ENCODE measurements at regions not wholly inside any gene's neighbourhood (a gene's known extent, or its start where the extent isn't known, plus 50 kb on each side); places are given as distances from the start of the nearest gene placed in this dataset.

DNA sequence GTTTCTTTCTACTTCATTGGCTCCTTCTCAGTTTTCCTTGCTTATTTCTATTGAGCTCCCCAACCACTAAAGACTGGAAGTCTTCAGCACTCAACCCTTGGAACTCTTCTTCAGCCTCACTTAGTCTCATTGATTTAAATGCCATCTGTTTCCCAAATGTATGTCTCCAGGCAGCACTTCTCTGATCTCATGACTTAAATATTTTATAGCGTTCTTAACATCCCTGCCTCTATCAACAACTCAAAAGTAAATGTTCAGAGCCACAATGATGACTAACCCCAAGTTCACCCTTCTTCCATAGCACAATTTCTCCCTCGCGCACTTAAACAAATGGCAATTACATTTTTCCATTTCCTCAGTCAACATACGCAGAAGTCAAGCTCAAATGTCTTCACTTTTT is 1393.3 kb downstream of the ARAP2 start:
- 95% methylated on average over 3 of the region's 4 CpGs for WGBS (ENCODE audit: insufficient coverage)
- no peak for DNase-seq
- H3K27ac ChIP-seq (ENCODE audit: insufficient read depth in 1 of 2, low read depth in 1 of 2, low read length in 2 of 2, poor library complexity in 1 of 2, severe bottlenecking in 2 of 2): no peak overlapping the region
- H3K4me1 ChIP-seq (ENCODE audit: control extremely low read depth in 1 of 4, control insufficient read depth in 4 of 4, insufficient read depth in 4 of 4, low read length in 3 of 4): no peaks in the 10 kb centered on the region
- no peak overlapping the region for H3K4me3 ChIP-seq (ENCODE audit: control insufficient read depth in 1 of 7, extremely low read depth in 1 of 7, insufficient read depth in 4 of 7, low read depth in 2 of 7, low read length in 6 of 7)
- no peaks in the 10 kb centered on the region for H3K9me3 ChIP-seq (ENCODE audit: control extremely low read depth in 1 of 5, control insufficient read depth in 4 of 5, insufficient read depth in 2 of 5, low read depth in 1 of 5, low read length in 4 of 5)
- H3K27me3 ChIP-seq (replicated peaks in 2 of 5; ENCODE audit: control insufficient read depth in 4 of 5, insufficient read depth in 5 of 5, low read length in 4 of 5): no peaks in the 10 kb centered on the region
- CTCF ChIA-PET: no interaction called here
- H3K36me3 ChIP-seq (ENCODE audit: control insufficient read depth in 4 of 4, insufficient read depth in 4 of 4, low read length in 3 of 4): no peaks in the 10 kb centered on the region
- POLR2A ChIA-PET: no interaction called here

DNA sequence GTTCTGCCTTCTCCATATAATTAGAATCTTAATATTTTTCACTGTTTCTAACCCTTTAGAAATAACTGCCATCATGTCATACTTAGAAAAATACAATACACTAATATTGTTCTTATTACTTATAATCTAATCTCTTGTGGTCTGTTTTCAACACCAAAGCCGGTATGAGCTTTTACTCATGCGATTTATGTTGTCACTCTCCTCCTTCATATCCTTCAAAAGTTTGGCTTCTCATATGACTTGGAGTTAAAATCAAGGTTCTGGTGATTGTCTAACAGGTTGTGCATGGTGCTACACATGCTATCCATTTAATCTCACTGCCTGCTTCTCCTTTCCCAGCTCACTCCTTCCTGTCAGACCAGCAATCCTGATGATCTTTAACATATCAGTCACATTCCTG is 1392.9 kb downstream of the ARAP2 start:
- H3K4me3 ChIP-seq (ENCODE audit: control insufficient read depth in 1 of 7, extremely low read depth in 1 of 7, insufficient read depth in 4 of 7, low read depth in 2 of 7, low read length in 6 of 7): no peak overlapping the region
- H3K27ac ChIP-seq (ENCODE audit: insufficient read depth in 1 of 2, low read depth in 1 of 2, low read length in 2 of 2, poor library complexity in 1 of 2, severe bottlenecking in 2 of 2): no peak overlapping the region
- H3K9me3 ChIP-seq (ENCODE audit: control extremely low read depth in 1 of 5, control insufficient read depth in 4 of 5, insufficient read depth in 2 of 5, low read depth in 1 of 5, low read length in 4 of 5): no peaks in the 10 kb centered on the region
- ChIA-PET CTCF (no interaction called here), POLR2A (no interaction called here)
- WGBS (ENCODE audit: insufficient coverage): no CpG with 5 or more reads among the region's 2 CpGs
- no peaks in the 10 kb centered on the region for H3K4me1 ChIP-seq (ENCODE audit: control extremely low read depth in 1 of 4, control insufficient read depth in 4 of 4, insufficient read depth in 4 of 4, low read length in 3 of 4)
- H3K36me3 ChIP-seq (ENCODE audit: control insufficient read depth in 4 of 4, insufficient read depth in 4 of 4, low read length in 3 of 4): no peaks in the 10 kb centered on the region
- H3K27me3 ChIP-seq (replicated peaks in 2 of 5; ENCODE audit: control insufficient read depth in 4 of 5, insufficient read depth in 5 of 5, low read length in 4 of 5): no peaks in the 10 kb centered on the region
- DNase-seq: no peak

DNA sequence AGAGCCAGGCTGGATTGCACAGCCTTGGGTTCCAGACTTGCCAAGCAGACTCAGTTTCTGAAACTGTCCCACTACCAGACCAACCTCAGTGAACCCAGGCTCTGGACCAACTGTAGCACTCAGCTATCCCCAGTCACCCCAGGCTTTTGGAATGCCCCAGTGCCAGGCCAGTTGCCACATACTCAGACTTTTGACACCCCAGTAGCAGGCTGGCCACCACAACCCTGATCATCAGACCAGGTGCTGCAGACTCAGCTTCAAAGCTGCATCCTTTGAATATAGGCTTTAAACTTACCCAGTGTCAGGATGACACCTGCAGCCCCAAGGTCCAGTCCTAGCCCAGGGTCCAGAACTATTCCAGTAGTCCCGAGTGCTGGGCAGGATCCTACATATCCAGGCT is 1389.9 kb downstream of the ARAP2 start:
- H3K4me1 ChIP-seq (ENCODE audit: control extremely low read depth in 1 of 4, control insufficient read depth in 4 of 4, insufficient read depth in 4 of 4, low read length in 3 of 4): no peaks in the 10 kb centered on the region
- CTCF ChIA-PET: no interaction called here

DNA sequence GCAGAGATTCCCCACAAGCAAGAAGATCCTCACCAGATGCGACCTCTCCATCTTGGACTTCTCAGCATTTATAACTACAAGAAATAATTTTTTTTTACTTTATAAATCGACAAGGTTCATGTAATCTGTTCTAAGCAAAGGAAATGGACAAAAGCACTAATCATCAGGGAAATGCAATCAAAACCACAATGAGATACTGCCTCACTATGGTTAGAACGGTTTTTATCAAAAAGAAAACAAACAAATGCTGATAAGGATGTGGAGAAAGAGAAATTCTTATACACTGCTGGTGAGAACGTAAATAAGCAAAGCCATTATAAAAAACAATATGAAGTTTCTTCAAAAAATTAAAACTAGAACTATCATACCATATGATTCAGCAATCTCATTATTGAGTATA is 1382.6 kb downstream of the ARAP2 start:
- no CpG with 5 or more reads among the region's 4 CpGs for WGBS (ENCODE audit: insufficient coverage)
- Histone ChIP-seq H3K4me1 (ENCODE audit: control extremely low read depth in 1 of 4, control insufficient read depth in 4 of 4, insufficient read depth in 4 of 4, low read length in 3 of 4) (no peaks in the 10 kb centered on the region), H3K36me3 (ENCODE audit: control insufficient read depth in 4 of 4, insufficient read depth in 4 of 4, low read length in 3 of 4) (no peaks in the 10 kb centered on the region), H3K27ac (ENCODE audit: insufficient read depth in 1 of 2, low read depth in 1 of 2, low read length in 2 of 2, poor library complexity in 1 of 2, severe bottlenecking in 2 of 2) (no peak overlapping the region), H3K9me3 (ENCODE audit: control extremely low read depth in 1 of 5, control insufficient read depth in 4 of 5, insufficient read depth in 2 of 5, low read depth in 1 of 5, low read length in 4 of 5) (no peaks in the 10 kb centered on the region), H3K4me3 (ENCODE audit: control insufficient read depth in 1 of 7, extremely low read depth in 1 of 7, insufficient read depth in 4 of 7, low read depth in 2 of 7, low read length in 6 of 7) (no peak overlapping the region), H3K27me3 (replicated peaks in 2 of 5; ENCODE audit: control insufficient read depth in 4 of 5, insufficient read depth in 5 of 5, low read length in 4 of 5) (no peaks in the 10 kb centered on the region)
- ChIA-PET CTCF (no interaction called here), POLR2A (no interaction called here)
- no peak for DNase-seq

More for the DNA sequence above, 1389.9 kb downstream of the ARAP2 start:
- WGBS (ENCODE audit: insufficient coverage): 92% methylated on average over 1 of the region's 1 CpG
- no peak for DNase-seq
- no peaks in the 10 kb centered on the region for H3K36me3 ChIP-seq (ENCODE audit: control insufficient read depth in 4 of 4, insufficient read depth in 4 of 4, low read length in 3 of 4)
- POLR2A ChIA-PET: no interaction called here
- no peak overlapping the region for H3K4me3 ChIP-seq (ENCODE audit: control insufficient read depth in 1 of 7, extremely low read depth in 1 of 7, insufficient read depth in 4 of 7, low read depth in 2 of 7, low read length in 6 of 7)
- no peak overlapping the region for H3K27ac ChIP-seq (ENCODE audit: insufficient read depth in 1 of 2, low read depth in 1 of 2, low read length in 2 of 2, poor library complexity in 1 of 2, severe bottlenecking in 2 of 2)
- H3K27me3 ChIP-seq (replicated peaks in 2 of 5; ENCODE audit: control insufficient read depth in 4 of 5, insufficient read depth in 5 of 5, low read length in 4 of 5): no peaks in the 10 kb centered on the region
- H3K9me3 ChIP-seq (ENCODE audit: control extremely low read depth in 1 of 5, control insufficient read depth in 4 of 5, insufficient read depth in 2 of 5, low read depth in 1 of 5, low read length in 4 of 5): no peaks in the 10 kb centered on the region

DNA sequence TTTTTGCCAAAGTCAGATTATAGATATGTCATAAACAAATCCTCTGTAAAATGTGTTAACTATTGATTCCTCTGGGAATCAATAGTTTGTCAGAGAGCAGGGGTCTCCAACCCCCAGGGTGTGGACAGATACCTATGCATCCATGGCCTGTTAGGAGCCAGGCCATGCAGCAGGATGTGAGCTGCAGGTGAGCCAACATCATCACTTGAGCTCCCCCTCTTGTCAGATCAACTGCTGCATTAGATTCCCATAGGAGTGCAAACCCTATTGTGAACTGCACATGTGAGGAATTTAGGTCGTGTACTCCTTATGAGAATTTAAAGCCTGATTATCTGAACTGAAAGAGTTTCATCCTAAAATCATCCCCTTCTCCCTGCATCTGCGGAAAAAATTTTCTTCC is 1365.4 kb downstream of the ARAP2 start:
- H3K36me3 ChIP-seq (ENCODE audit: control insufficient read depth in 4 of 4, insufficient read depth in 4 of 4, low read length in 3 of 4): no peaks in the 10 kb centered on the region

DNA sequence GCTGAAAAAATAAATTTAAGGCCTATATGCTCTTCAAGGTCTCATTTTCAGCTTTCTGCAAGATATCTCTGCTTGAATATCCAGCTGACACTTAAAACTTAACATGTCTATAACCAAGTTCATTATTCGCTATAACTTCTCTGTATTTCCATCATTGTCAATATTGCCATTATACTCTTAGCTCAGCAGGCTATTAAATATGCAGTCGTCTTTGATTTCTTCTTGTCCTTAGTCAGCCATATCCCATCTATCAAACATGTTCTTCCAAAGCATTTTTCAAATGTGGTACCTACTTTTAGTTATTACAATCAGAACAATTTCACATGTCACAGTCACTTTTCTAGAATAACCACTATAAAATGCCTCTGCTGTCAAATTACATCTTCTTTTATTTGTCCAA is 1364.1 kb downstream of the ARAP2 start:
- WGBS (ENCODE audit: insufficient coverage): 54% methylated on average over 2 of the region's 2 CpGs
- ChIA-PET CTCF (no interaction called here), POLR2A (no interaction called here)
- H3K4me1 ChIP-seq (ENCODE audit: control extremely low read depth in 1 of 4, control insufficient read depth in 4 of 4, insufficient read depth in 4 of 4, low read length in 3 of 4): no peaks in the 10 kb centered on the region
- DNase-seq: no peak
- H3K4me3 ChIP-seq (ENCODE audit: control insufficient read depth in 1 of 7, extremely low read depth in 1 of 7, insufficient read depth in 4 of 7, low read depth in 2 of 7, low read length in 6 of 7): no peak overlapping the region
- no peak overlapping the region for H3K27ac ChIP-seq (ENCODE audit: insufficient read depth in 1 of 2, low read depth in 1 of 2, low read length in 2 of 2, poor library complexity in 1 of 2, severe bottlenecking in 2 of 2)
- H3K36me3 ChIP-seq (ENCODE audit: control insufficient read depth in 4 of 4, insufficient read depth in 4 of 4, low read length in 3 of 4): no peaks in the 10 kb centered on the region
- H3K9me3 ChIP-seq (ENCODE audit: control extremely low read depth in 1 of 5, control insufficient read depth in 4 of 5, insufficient read depth in 2 of 5, low read depth in 1 of 5, low read length in 4 of 5): no peaks in the 10 kb centered on the region
- H3K27me3 ChIP-seq (replicated peaks in 2 of 5; ENCODE audit: control insufficient read depth in 4 of 5, insufficient read depth in 5 of 5, low read length in 4 of 5): no peaks in the 10 kb centered on the region

More for the DNA sequence above, 1365.4 kb downstream of the ARAP2 start:
- WGBS (ENCODE audit: insufficient coverage): 79% methylated on average over 2 of the region's 2 CpGs
- no peak for DNase-seq
- H3K4me3 ChIP-seq (ENCODE audit: control insufficient read depth in 1 of 7, extremely low read depth in 1 of 7, insufficient read depth in 4 of 7, low read depth in 2 of 7, low read length in 6 of 7): no peak overlapping the region
- H3K9me3 ChIP-seq (ENCODE audit: control extremely low read depth in 1 of 5, control insufficient read depth in 4 of 5, insufficient read depth in 2 of 5, low read depth in 1 of 5, low read length in 4 of 5): peaks cover 0 to 2% (median 0%) of the 10 kb centered on the region in 5 experiments
- no peaks in the 10 kb centered on the region for H3K4me1 ChIP-seq (ENCODE audit: control extremely low read depth in 1 of 4, control insufficient read depth in 4 of 4, insufficient read depth in 4 of 4, low read length in 3 of 4)
- CTCF ChIA-PET: interaction anchor here (0.5 kb wide), 1 partner anchor 1043 kb away, joined by 3 read pairs; no protein-coding TSS in a partner anchor
- POLR2A ChIA-PET: no interaction called here
- H3K27ac ChIP-seq (ENCODE audit: insufficient read depth in 1 of 2, low read depth in 1 of 2, low read length in 2 of 2, poor library complexity in 1 of 2, severe bottlenecking in 2 of 2): no peak overlapping the region
- no peaks in the 10 kb centered on the region for H3K27me3 ChIP-seq (replicated peaks in 2 of 5; ENCODE audit: control insufficient read depth in 4 of 5, insufficient read depth in 5 of 5, low read length in 4 of 5)

DNA sequence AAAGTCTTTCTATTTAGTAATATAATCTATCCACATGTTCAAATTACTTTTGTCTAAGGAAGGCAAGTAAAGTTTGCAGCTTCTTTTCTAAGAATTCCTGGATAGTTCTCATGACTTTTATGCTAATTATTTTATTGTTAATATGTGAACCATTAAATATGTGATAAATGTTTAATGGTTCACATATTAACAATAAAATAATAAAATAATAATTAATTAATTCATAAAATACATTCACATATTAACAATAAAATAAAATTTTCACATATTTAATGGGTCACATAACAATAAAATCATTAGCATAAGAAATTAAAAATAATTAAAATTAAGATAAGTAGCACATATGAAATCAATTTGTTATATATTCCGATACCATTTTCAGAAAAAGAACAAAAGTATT is 1352.4 kb downstream of the ARAP2 start:
- Histone ChIP-seq H3K27me3 (replicated peaks in 2 of 5; ENCODE audit: control insufficient read depth in 4 of 5, insufficient read depth in 5 of 5, low read length in 4 of 5) (no peaks in the 10 kb centered on the region), H3K9me3 (ENCODE audit: control extremely low read depth in 1 of 5, control insufficient read depth in 4 of 5, insufficient read depth in 2 of 5, low read depth in 1 of 5, low read length in 4 of 5) (no peaks in the 10 kb centered on the region), H3K36me3 (ENCODE audit: control insufficient read depth in 4 of 4, insufficient read depth in 4 of 4, low read length in 3 of 4) (no peaks in the 10 kb centered on the region), H3K4me3 (ENCODE audit: control insufficient read depth in 1 of 7, extremely low read depth in 1 of 7, insufficient read depth in 4 of 7, low read depth in 2 of 7, low read length in 6 of 7) (no peak overlapping the region), H3K27ac (ENCODE audit: insufficient read depth in 1 of 2, low read depth in 1 of 2, low read length in 2 of 2, poor library complexity in 1 of 2, severe bottlenecking in 2 of 2) (no peak overlapping the region), H3K4me1 (ENCODE audit: control extremely low read depth in 1 of 4, control insufficient read depth in 4 of 4, insufficient read depth in 4 of 4, low read length in 3 of 4) (no peaks in the 10 kb centered on the region)
- WGBS (ENCODE audit: insufficient coverage): no CpG with 5 or more reads among the region's 1 CpG
- CTCF ChIA-PET: no interaction called here
- POLR2A ChIA-PET: no interaction called here
- no peak for DNase-seq

Measured in common myeloid progenitor, CD34-positive (primary cell).